Activated naive CD4-positive, alpha-beta T cell (primary cell): ENCODE measurements at regions not wholly inside any gene's neighbourhood (a gene's known extent, or its start where the extent isn't known, plus 50 kb on each side); places are given as distances from the start of the nearest gene placed in this dataset.

Experiments
- DNase-seq, 4 experiments: peaks; one replicate each; lab custom pipeline; 2025; lab: John Stamatoyannopoulos, UW

GRCh38 chr4:22217480-22217879 lies 268.9 kb upstream of the KCNIP4 start:
- DNase-seq = no peak

DNA sequence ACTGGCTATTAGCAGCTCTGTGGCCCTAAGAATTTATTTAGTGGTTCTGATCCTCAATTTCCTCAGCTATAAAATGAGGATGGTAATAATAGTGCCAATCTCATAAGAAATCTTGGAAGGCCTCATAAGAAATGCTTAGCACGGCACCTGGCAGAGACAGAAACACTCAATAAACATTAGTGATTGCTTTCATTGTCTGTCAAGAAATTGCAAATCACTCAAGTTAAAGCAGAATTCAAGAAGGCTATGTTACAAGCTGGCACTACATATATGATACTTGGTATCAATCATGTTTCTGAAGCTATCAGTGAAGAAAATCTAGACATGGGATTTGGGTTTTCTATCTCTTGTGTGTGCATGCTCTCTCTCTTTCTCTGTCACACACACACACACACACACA lies 267.7 kb upstream of the KCNIP4 start:
- no peak for DNase-seq

GRCh38 chr4:22215084-22215483 lies 266.5 kb upstream of the KCNIP4 start:
- no peak for DNase-seq

DNA sequence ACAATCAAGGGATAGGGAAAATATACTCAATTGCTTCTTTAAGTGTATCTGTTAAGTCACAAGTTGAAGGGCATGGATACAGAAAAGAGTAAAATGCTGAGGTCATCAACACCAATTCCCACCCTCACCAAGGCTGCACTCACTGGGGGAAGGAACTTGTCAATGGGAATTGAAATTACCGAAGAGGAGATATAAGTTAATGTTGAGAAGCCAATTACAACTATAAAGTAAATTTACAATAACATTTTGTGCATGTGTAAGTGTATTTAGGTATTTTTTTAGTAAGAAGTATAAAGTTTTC lies 255.1 kb upstream of the KCNIP4 start:
- no peak for DNase-seq

- DNase-seq = no peak
Measured at GRCh38 chr4:22202975-22203710, 254.6 kb upstream of the KCNIP4 start.

GRCh38 chr4:22202246-22202974 lies 253.8 kb upstream of the KCNIP4 start:
- no peak for DNase-seq

GRCh38 chr4:22201256-22201655 lies 252.7 kb upstream of the KCNIP4 start:
- DNase-seq = no peak

DNA sequence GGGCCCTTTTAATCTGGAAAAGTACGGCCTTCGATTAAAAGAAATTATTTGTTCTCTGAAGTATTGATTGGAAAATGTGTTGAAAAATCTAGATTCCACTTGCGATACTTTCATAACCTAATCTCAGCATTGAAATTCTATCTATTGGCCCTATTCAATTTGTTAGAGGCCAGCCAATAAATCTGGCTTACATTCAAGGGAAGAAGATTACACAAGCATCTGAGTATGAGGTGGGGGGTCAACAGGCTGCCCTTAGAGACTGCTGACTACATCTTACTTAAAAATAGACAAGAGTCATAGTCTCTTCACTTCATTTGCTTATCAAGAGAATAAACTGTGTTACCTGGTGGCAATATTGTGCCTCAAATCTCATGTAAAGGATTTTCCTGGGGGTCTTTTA lies 248.0 kb upstream of the KCNIP4 start:
- DNase-seq = no peak

- DNase-seq = no peak
Measured at GRCh38 chr4:22192084-22192511, 243.5 kb upstream of the KCNIP4 start.

GRCh38 chr4:22191565-22191964 lies 243.0 kb upstream of the KCNIP4 start:
- no peak for DNase-seq

GRCh38 chr4:22190855-22191254 lies 242.3 kb upstream of the KCNIP4 start:
- DNase-seq = no peak

DNA sequence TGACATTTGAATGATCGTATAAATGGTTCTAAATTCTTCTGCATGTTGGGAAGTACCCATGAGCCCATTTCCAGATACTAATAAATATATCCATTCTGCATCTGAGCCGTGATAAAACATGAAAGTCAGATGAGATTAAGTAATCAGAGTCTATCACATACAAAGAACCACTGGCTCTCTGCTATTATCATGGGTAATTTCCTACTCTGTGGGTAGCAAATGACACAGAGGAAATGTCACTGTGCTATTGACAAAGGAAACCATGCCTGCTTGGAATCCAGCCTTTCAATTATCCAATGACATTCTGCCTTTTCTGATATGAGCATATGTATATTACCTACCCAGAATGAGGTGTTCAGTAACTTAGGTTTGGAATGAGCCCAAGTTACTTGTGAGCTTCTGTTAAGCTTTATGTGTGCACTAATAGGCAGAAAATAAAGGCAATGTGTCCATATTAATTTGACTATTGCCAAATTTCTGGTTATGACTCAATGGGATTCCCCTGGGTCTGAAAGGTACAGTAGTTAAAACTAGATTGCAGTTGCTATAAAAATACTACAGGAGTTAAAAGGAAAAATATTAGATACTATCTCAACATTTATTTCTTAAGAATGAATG lies 238.7 kb upstream of the KCNIP4 start:
- no peak for DNase-seq

DNA sequence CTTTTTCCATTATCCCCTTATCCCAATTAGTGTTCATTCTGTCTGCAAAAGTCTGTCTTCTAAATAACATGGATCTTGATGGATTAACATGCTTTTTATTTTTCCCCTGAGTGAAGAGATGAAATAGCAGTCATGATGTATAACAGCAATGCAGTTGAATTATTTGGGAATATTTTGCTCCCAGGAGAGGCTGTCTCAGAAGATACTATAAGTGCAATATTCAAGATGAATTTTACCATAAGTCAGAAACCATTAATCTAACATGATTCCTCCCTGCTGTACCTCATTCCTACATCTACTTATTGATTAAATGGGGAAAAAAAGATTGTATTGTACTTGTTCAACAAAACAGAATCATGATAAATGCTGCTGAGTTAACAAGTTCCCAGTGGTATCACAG lies 233.2 kb upstream of the KCNIP4 start:
- DNase-seq = no peak

GRCh38 chr4:22179124-22179874 lies 230.7 kb upstream of the KCNIP4 start:
- no peak for DNase-seq

- DNase-seq = no peak
Measured at GRCh38 chr4:22174640-22175039, 226.1 kb upstream of the KCNIP4 start.

- DNase-seq = no peak
Measured at GRCh38 chr4:22170353-22170752, 221.8 kb upstream of the KCNIP4 start.

GRCh38 chr4:22167201-22167600 lies 218.6 kb upstream of the KCNIP4 start:
- no peak for DNase-seq

DNA sequence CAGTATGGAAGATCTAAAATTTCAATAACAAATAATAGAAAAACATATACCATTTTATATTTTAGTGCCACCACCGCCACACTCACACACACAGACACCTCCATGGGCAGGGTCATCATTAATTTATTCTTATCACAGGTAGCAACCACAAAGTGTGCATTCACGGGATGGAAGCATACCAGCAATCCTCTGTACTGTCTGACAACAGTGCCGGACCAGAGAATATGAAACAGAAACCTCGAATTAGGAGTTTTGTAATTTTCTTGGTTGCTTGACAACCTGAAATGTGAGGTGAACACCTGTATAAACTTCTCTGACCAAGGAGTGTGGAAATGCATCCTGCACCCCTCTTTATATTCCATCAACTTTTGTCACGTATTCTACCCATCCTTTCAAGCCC lies 213.9 kb upstream of the KCNIP4 start:
- DNase-seq = no peak

DNA sequence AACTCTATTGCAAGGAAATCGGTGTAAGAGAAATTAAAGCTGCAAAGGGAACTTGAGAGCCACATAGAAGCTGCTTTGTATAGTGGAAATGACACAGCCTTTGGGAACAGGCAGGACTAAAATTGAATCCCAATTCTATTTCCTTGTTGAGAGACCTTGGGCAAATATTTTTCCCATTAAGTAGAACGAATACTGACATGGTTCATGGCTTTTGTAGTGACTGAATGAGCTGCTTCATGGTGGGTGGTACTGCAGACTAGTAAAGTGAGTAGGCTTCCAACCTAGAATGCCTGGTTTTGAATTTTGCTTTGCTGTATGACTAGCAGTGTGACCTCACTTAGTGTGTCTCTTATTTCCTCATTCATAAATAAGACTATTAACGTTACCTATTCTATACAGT lies 182.2 kb upstream of the KCNIP4 start:
- DNase-seq = no peak

DNA sequence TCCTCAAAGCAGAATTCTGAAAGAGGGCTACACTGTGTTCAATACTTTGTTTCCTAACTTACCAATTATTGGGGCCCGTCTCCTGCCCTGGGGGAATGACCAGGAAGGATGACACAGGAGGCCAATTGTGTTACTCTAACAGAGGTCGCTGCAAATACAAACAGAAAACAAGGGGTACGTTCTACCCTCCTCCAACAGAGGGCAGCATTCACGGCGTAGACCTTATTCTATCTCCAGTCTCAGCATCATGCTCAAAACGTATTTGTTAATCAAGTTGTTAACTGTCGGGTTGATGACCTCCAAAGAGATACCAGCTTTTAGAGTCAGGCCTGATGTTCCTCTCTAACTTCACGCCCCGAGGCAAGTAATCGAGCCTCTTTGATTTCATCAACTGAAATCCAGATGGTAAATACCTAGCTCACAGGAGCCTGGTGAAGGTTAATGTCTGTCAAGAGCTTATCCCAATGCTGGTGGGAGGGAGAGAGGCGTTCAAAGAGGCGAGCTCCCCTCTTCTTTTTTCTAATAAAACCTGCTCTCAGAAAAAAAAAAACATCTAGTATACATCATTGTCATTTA lies 181.0 kb upstream of the KCNIP4 start:
- no peak for DNase-seq

- DNase-seq = no peak
Measured at GRCh38 chr4:22122062-22122461, 173.5 kb upstream of the KCNIP4 start.

- no peak for DNase-seq
Measured at GRCh38 chr4:22115262-22115661, 166.7 kb upstream of the KCNIP4 start.
